Choroid plexus epithelial cell (primary cell): ENCODE measurements at regions not wholly inside any gene's neighbourhood (a gene's known extent, or its start where the extent isn't known, plus 50 kb on each side); places are given as distances from the start of the nearest gene placed in this dataset.
A peak's percentile ranks its signal among the peaks of the same experiment; 100 is the strongest.

Source experiments
- DNase-seq: peaks from one replicate; pipeline ENCODE4 v3.0.0-alpha.2; 2010; ENCODE audit warnings: low read depth
- H3K4me3 ChIP-seq: 2 replicates; pipeline ENCODE4 v1.5.1; 2011; ENCODE audit warnings: low read depth, mild to moderate bottlenecking, control low read depth, low read length, moderate library complexity
- CTCF ChIP-seq: conservative IDR thresholded peaks from 2 replicates; pipeline ENCODE4 v1.5.1; 2011; ENCODE audit warnings: low read depth, mild to moderate bottlenecking, control low read depth, inconsistent platforms, low read length, moderate library complexity

GRCh38 chr3:81884791-81885190, 123.3 kb upstream of the GBE1 start:
- TF ChIP-seq CTCF, result no peak
- no peak for DNase-seq
- no peak overlapping the region for H3K4me3 ChIP-seq

- H3K4me3 ChIP-seq, result no peak overlapping the region
- no peak for TF ChIP-seq CTCF
- DNase-seq, result no peak
Measured at GRCh38 chr3:81876826-81877225, 115.4 kb upstream of the GBE1 start.

GRCh38 chr3:81874738-81875137, 113.3 kb upstream of the GBE1 start:
- no peak overlapping the region for H3K4me3 ChIP-seq
- TF ChIP-seq CTCF, result no peak
- DNase-seq, result peak; percentile 36

- TF ChIP-seq CTCF, result no peak
- peak; percentile 21 for DNase-seq
- no peak overlapping the region for H3K4me3 ChIP-seq
Measured at GRCh38 chr3:81872566-81872965, 111.1 kb upstream of the GBE1 start.

- peak; percentile 37 for TF ChIP-seq CTCF
- no peak overlapping the region for H3K4me3 ChIP-seq
- peak; percentile 34 for DNase-seq
Measured at GRCh38 chr3:81871358-81872155, 110.1 kb upstream of the GBE1 start.

- TF ChIP-seq CTCF, result no peak
- DNase-seq, result no peak
- no peak overlapping the region for H3K4me3 ChIP-seq
Measured at GRCh38 chr3:81869382-81869781, 107.9 kb upstream of the GBE1 start.

GRCh38 chr3:81868597-81868996, 107.2 kb upstream of the GBE1 start:
- no peak for TF ChIP-seq CTCF
- no peak for DNase-seq

More at GRCh38 chr3:81868597-81868996, 107.2 kb upstream of the GBE1 start:
- H3K4me3 ChIP-seq, result no peak overlapping the region
